ENCODE measurements at regions not wholly inside any gene's neighbourhood (a gene's known extent, or its start where the extent isn't known, plus 50 kb on each side); places are given as distances from the start of the nearest gene placed in this dataset.
A peak's percentile ranks its signal among the peaks of the same experiment; 100 is the strongest.

GRCh38 chr6:141123049-141123448 lies 1009.7 kb upstream of the GJE1 start:
- Mint-ChIP-seq H3K4me3 (ENCODE audit: unreplicated experiment) (no peak overlapping the region), H3K27ac (ENCODE audit: unreplicated experiment) (no peak overlapping the region), H3K27me3 (ENCODE audit: unreplicated experiment) (no peaks in the 10 kb centered on the region), H3K9me3 (ENCODE audit: unreplicated experiment) (peaks cover 4% of the 10 kb centered on the region), H3K36me3 (ENCODE audit: unreplicated experiment) (no peaks in the 10 kb centered on the region), H3K4me1 (ENCODE audit: unreplicated experiment) (peaks cover 5% of the 10 kb centered on the region)
- TF ChIP-seq, protein P1, sequence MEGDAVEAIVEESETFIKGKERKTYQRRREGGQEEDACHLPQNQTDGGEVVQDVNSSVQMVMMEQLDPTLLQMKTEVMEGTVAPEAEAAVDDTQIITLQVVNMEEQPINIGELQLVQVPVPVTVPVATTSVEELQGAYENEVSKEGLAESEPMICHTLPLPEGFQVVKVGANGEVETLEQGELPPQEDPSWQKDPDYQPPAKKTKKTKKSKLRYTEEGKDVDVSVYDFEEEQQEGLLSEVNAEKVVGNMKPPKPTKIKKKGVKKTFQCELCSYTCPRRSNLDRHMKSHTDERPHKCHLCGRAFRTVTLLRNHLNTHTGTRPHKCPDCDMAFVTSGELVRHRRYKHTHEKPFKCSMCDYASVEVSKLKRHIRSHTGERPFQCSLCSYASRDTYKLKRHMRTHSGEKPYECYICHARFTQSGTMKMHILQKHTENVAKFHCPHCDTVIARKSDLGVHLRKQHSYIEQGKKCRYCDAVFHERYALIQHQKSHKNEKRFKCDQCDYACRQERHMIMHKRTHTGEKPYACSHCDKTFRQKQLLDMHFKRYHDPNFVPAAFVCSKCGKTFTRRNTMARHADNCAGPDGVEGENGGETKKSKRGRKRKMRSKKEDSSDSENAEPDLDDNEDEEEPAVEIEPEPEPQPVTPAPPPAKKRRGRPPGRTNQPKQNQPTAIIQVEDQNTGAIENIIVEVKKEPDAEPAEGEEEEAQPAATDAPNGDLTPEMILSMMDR (IDR thresholded peaks at IDR 0.05) = no peak
- DNase-seq (ENCODE audit: extremely low spot score, unreplicated experiment) = no peak

GRCh38 chr6:141118991-141119390 lies 1013.7 kb upstream of the GJE1 start:
- no peaks in the 10 kb centered on the region for H3K36me3 Mint-ChIP-seq (ENCODE audit: unreplicated experiment)
- peaks cover 4% of the 10 kb centered on the region for H3K9me3 Mint-ChIP-seq (ENCODE audit: unreplicated experiment)
- H3K27me3 Mint-ChIP-seq (ENCODE audit: unreplicated experiment) = no peaks in the 10 kb centered on the region
- TF ChIP-seq, protein P1 (IDR thresholded peaks at IDR 0.05) = no peak
- no peak overlapping the region for H3K27ac Mint-ChIP-seq (ENCODE audit: unreplicated experiment)
- H3K4me3 Mint-ChIP-seq (ENCODE audit: unreplicated experiment) = no peak overlapping the region
- DNase-seq (ENCODE audit: extremely low spot score, unreplicated experiment) = no peak
- H3K4me1 Mint-ChIP-seq (ENCODE audit: unreplicated experiment) = peaks cover 9% of the 10 kb centered on the region

DNA sequence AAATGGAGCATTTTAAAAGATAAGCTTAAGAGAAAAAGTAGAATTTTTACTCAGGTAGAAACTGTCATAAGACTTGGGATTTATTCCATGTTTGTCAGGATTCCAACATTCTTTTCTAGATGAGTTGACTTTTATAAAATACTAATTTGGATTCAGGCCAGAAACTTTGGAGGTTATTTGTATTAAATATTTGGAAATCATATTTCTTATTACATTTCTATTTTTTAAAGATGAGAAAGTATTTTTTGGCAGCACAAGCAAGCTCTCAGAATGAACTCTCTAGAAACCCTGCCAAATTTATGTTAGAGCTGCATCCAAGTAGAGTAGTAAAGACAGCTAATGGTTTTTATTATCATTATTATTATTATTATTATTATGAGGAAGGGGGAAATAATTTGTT lies 1014.9 kb upstream of the GJE1 start:
- H3K9me3 Mint-ChIP-seq (ENCODE audit: unreplicated experiment) = peaks cover 4% of the 10 kb centered on the region
- peak overlapping the region; percentile 61 for H3K27ac Mint-ChIP-seq (ENCODE audit: unreplicated experiment)
- H3K36me3 Mint-ChIP-seq (ENCODE audit: unreplicated experiment) = no peaks in the 10 kb centered on the region
- TF ChIP-seq, protein P1 (IDR thresholded peaks at IDR 0.05) = no peak
- H3K4me1 Mint-ChIP-seq (ENCODE audit: unreplicated experiment) = peaks cover 7% of the 10 kb centered on the region
- H3K27me3 Mint-ChIP-seq (ENCODE audit: unreplicated experiment) = no peaks in the 10 kb centered on the region
- H3K4me3 Mint-ChIP-seq (ENCODE audit: unreplicated experiment) = no peak overlapping the region
- no peak for DNase-seq (ENCODE audit: extremely low spot score, unreplicated experiment)

DNA sequence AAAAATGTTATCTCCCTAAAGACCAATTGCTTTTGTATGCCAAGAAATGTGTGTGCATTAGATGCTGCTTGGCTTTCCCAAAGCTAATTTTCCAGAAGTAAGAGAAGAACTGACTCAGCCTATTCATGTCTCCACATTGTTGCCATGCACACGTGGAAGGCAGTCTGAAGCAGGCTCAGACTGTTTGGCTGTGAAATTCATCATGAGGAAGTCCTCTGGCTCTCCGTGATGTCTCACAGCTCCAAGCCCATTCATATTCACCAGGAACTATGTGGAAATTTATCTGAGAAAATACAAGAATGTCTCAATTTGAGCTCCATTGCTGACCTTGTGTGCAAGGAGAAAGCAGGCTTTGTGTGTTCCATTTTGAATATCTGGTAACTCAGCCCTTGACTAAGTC lies 1022.2 kb upstream of the GJE1 start:
- no peaks in the 10 kb centered on the region for H3K27me3 Mint-ChIP-seq (ENCODE audit: unreplicated experiment)
- H3K9me3 Mint-ChIP-seq (ENCODE audit: unreplicated experiment) = peaks cover 3% of the 10 kb centered on the region
- H3K4me1 Mint-ChIP-seq (ENCODE audit: unreplicated experiment) = peaks cover 10% of the 10 kb centered on the region
- no peak for DNase-seq (ENCODE audit: extremely low spot score, unreplicated experiment)
- H3K4me3 Mint-ChIP-seq (ENCODE audit: unreplicated experiment) = no peak overlapping the region
- no peak overlapping the region for H3K27ac Mint-ChIP-seq (ENCODE audit: unreplicated experiment)
- TF ChIP-seq, protein P1 (IDR thresholded peaks at IDR 0.05) = no peak
- no peaks in the 10 kb centered on the region for H3K36me3 Mint-ChIP-seq (ENCODE audit: unreplicated experiment)

DNA sequence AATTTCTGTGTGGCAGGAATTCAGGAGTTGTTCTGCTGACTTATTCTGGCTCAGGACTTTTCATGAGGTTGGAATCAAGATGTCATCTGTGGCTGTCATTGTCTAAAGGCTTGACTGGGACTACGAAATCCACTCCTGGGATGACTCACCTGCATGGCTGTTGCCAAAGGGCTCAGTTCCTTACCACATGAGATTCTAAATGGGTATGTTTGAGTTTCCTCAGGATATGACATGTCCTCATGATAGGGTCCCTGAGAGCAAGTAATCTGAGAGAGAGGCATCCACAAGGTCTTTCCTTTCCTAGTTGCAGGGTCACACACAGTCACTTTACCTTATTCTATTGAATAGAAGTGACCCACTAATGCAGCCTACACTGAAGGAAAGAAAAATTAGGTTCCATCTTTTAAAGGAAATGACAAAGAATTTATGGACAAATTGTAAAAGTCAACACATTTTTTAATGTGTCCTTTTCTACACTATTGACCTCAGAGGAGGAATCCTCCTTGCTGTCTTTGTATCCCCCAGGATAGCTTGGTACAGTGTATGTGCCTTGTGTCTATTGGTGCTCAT lies 1025.0 kb upstream of the GJE1 start:
- peaks cover 13% of the 10 kb centered on the region for H3K4me1 Mint-ChIP-seq (ENCODE audit: unreplicated experiment)
- no peaks in the 10 kb centered on the region for H3K36me3 Mint-ChIP-seq (ENCODE audit: unreplicated experiment)
- no peaks in the 10 kb centered on the region for H3K27me3 Mint-ChIP-seq (ENCODE audit: unreplicated experiment)
- DNase-seq (ENCODE audit: extremely low spot score, unreplicated experiment) = no peak
- TF ChIP-seq, protein P1 (IDR thresholded peaks at IDR 0.05) = no peak
- no peak overlapping the region for H3K4me3 Mint-ChIP-seq (ENCODE audit: unreplicated experiment)
- H3K9me3 Mint-ChIP-seq (ENCODE audit: unreplicated experiment) = peaks cover 3% of the 10 kb centered on the region
- H3K27ac Mint-ChIP-seq (ENCODE audit: unreplicated experiment) = no peak overlapping the region

Measured in osteocyte (in vitro differentiated cells).